HFFc6 (cell line): ENCODE measurements at regions not wholly inside any gene's neighbourhood (a gene's known extent, or its start where the extent isn't known, plus 50 kb on each side); places are given as distances from the start of the nearest gene placed in this dataset.

Experiments used
- DNase-seq: peaks from one replicate; pipeline ENCODE4 v3.0.0-alpha.2; 2018
- H3K27ac Mint-ChIP-seq: 2 replicates; pipeline ENCODE4 v1.8.0; 2020; ENCODE audit warnings: mild to moderate bottlenecking, mixed read lengths
- H3K27me3 Mint-ChIP-seq: 2 replicates; pipeline ENCODE4 v1.8.0; 2021; ENCODE audit warnings: mild to moderate bottlenecking, moderate library complexity, mixed read lengths; ENCODE audit not compliant: insufficient read depth
- H3K36me3 Mint-ChIP-seq: 2 replicates; pipeline ENCODE4 v1.8.0; 2021; ENCODE audit warnings: low read depth, mixed read lengths
- H3K4me1 Mint-ChIP-seq: 2 replicates; pipeline ENCODE4 v1.8.0; 2020; ENCODE audit warnings: low read depth, mixed read lengths
- H3K4me3 Mint-ChIP-seq: 2 replicates; pipeline ENCODE4 v1.8.0; 2020; ENCODE audit warnings: mild to moderate bottlenecking, moderate library complexity, mixed read lengths
- H3K9me3 Mint-ChIP-seq: 2 replicates; pipeline ENCODE4 v1.8.0; 2020; ENCODE audit warnings: mild to moderate bottlenecking, mixed read lengths
- TF ChIP-seq, protein P1 (sequence below): fragments of 200-600 bp; sonication (generic); IDR thresholded peaks from 2 replicates; pipeline ENCODE4 v1.5.0; 2021; ENCODE audit warnings: antibody characterized with exemption, mild to moderate bottlenecking

DNA sequence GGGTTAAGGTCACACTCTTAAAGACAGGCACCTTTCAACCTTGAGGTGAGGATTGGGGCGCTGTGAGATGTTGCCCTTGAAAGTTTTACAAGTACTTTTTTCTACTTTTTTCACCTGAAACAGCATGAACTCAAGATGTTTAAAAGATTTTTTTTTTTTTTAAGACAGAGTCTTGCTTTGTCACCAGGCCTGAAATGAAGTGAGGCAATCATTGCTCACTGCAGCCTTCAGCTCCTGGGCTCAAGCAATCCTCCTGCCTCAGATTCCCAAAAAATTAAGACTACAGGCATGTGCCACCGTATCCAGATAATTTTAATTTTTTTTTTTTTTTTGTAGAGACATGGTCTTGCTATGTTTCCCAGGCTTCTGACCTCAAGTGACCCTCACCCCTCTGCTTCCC, 243.9 kb downstream of the DIO2 start:
- no peak for DNase-seq
- Mint-ChIP-seq H3K36me3 (no peaks in the 10 kb centered on the region), H3K27me3 (no peaks in the 10 kb centered on the region)

DNA sequence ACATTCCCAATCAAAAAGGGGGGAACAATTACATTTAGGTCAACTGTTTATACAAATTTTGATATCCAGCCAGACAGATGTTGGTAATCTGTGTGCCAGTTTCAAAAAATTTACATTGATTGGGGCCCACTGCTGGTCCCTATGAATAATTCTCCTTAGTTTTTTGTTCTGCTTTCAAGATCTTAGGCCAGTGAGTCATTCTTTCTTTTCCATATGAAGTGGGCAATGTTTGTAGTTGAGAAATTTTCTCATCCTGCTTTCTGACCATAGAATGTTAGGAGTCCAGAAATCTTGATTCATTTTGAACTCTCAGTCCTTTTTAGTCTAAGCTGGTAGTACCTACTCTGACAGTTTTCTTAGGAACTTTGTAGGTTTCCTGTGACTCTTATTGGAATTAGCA, 244.3 kb downstream of the DIO2 start:
- Mint-ChIP-seq H3K9me3 (peaks cover 38% of the 10 kb centered on the region), H3K27ac (no peak overlapping the region), H3K4me1 (no peaks in the 10 kb centered on the region), H3K27me3 (no peaks in the 10 kb centered on the region), H3K4me3 (no peak overlapping the region), H3K36me3 (no peaks in the 10 kb centered on the region)
- DNase-seq = no peak
- TF ChIP-seq, protein P1, sequence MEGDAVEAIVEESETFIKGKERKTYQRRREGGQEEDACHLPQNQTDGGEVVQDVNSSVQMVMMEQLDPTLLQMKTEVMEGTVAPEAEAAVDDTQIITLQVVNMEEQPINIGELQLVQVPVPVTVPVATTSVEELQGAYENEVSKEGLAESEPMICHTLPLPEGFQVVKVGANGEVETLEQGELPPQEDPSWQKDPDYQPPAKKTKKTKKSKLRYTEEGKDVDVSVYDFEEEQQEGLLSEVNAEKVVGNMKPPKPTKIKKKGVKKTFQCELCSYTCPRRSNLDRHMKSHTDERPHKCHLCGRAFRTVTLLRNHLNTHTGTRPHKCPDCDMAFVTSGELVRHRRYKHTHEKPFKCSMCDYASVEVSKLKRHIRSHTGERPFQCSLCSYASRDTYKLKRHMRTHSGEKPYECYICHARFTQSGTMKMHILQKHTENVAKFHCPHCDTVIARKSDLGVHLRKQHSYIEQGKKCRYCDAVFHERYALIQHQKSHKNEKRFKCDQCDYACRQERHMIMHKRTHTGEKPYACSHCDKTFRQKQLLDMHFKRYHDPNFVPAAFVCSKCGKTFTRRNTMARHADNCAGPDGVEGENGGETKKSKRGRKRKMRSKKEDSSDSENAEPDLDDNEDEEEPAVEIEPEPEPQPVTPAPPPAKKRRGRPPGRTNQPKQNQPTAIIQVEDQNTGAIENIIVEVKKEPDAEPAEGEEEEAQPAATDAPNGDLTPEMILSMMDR = no peak

More for the DNA sequence above, 243.9 kb downstream of the DIO2 start:
- H3K4me3 Mint-ChIP-seq = no peak overlapping the region
- TF ChIP-seq, protein P1 = no peak
- H3K4me1 Mint-ChIP-seq = no peaks in the 10 kb centered on the region
- H3K9me3 Mint-ChIP-seq = peaks cover 33% of the 10 kb centered on the region
- no peak overlapping the region for H3K27ac Mint-ChIP-seq

DNA sequence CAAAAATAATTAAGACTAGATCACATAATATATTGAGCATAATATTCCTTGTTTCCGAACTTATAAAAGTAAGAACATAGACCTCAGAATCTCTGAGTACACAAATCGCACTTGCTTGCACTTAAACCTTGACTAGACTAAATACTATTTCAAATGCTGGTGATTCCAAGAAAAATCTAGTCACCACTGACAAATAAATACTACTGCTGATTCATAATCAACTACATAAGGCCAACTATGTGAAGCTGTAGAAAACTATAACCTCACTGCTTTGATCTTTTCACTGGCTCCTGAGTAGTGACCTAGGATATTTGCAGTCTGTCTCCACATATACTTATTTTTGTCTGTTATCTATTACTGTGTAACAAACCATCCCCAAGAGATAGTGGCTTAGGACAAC, 245.4 kb downstream of the DIO2 start:
- Mint-ChIP-seq H3K4me1 (no peaks in the 10 kb centered on the region), H3K9me3 (peaks cover 44% of the 10 kb centered on the region), H3K27ac (no peak overlapping the region), H3K36me3 (no peaks in the 10 kb centered on the region), H3K4me3 (no peak overlapping the region), H3K27me3 (no peaks in the 10 kb centered on the region)
- TF ChIP-seq, protein P1 = no peak
- no peak for DNase-seq

DNA sequence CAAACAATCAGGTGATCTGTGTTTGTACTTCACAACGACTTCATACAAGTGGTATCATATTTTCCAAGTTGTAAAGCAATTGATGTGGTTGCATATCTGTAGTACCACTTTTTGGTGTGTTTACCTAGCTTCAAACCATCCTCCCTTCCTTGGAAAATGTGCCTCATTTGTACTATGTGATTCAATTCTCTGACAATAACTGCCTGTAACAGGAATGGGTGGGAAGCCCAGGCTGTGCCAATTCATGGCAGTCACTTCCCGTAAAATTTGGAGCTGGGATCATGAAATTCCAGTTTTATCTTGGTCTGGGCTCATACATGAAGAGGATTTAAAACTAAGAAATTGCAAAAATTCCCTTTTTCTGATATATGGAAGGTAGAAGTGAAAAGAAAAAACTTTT, 250.1 kb downstream of the DIO2 start:
- Mint-ChIP-seq H3K27ac (no peak overlapping the region), H3K36me3 (no peaks in the 10 kb centered on the region), H3K4me1 (no peaks in the 10 kb centered on the region), H3K4me3 (no peak overlapping the region), H3K27me3 (no peaks in the 10 kb centered on the region), H3K9me3 (peaks cover 50% of the 10 kb centered on the region)
- no peak for DNase-seq
- TF ChIP-seq, protein P1 = no peak

DNA sequence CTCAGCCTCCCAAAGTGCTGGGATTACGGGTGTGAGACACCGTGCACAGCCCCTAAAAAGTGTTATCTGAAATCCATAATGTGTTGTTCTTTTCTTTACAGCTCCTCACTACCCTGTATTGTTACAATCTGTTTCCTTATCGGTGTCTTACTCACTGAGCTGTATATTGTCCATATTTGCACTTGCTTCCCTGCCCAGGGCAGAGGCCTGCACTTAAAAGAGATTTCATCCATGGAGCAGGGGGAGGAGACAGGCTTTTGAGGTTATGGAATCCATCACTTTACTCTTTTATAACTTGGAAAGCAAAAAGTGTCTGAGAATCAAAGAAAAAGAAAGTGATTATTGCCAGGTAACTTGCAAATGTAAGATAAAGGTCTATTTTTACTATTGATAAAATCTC, 251.0 kb downstream of the DIO2 start:
- peaks cover 55% of the 10 kb centered on the region for H3K9me3 Mint-ChIP-seq
- no peaks in the 10 kb centered on the region for H3K4me1 Mint-ChIP-seq
- TF ChIP-seq, protein P1 = no peak
- DNase-seq = no peak
- no peaks in the 10 kb centered on the region for H3K27me3 Mint-ChIP-seq
- no peak overlapping the region for H3K27ac Mint-ChIP-seq
- no peaks in the 10 kb centered on the region for H3K36me3 Mint-ChIP-seq
- H3K4me3 Mint-ChIP-seq = no peak overlapping the region

DNA sequence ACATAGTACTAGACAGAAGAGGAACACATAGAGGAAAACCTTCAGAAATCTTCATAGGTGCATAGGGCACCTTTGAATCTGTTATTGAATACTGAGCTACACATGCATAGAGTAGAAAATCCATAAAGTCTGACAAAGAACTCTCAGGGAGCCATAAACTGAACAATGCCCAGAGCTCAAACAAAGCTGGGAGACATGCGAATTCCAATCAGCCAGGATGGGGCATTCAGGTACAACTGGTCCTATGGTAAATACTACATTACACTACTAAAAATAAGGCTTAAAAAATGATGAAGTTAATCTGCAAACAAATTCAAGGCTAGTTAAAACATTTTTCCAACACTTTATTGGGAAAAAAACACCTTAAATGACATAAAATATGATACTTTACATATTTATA, 259.7 kb downstream of the DIO2 start:
- Mint-ChIP-seq H3K4me1 (no peaks in the 10 kb centered on the region), H3K4me3 (no peak overlapping the region)
- TF ChIP-seq, protein P1 = no peak

More for the DNA sequence above, 259.7 kb downstream of the DIO2 start:
- no peak for DNase-seq
- H3K27ac Mint-ChIP-seq = no peak overlapping the region
- H3K36me3 Mint-ChIP-seq = no peaks in the 10 kb centered on the region
- H3K27me3 Mint-ChIP-seq = peaks cover 3% of the 10 kb centered on the region
- H3K9me3 Mint-ChIP-seq = peaks cover 51% of the 10 kb centered on the region
